ENCODE measurements at regions not wholly inside any gene's neighbourhood (a gene's known extent, or its start where the extent isn't known, plus 50 kb on each side); places are given as distances from the start of the nearest gene placed in this dataset.

- TF ChIP-seq CTCF (IDR thresholded peaks at IDR 0.05) (no peak), POLR2A (IDR thresholded peaks at IDR 0.05) (no peak)
Observed at GRCh38 chr12:107362960-107363359, 269.6 kb upstream of the CRY1 start.

Measured in body of pancreas (tissue), 4 donors.